Spinal cord (tissue), 9 donors: ENCODE measurements at regions not wholly inside any gene's neighbourhood (a gene's known extent, or its start where the extent isn't known, plus 50 kb on each side); places are given as distances from the start of the nearest gene placed in this dataset.
"Not testable (repeated sequence)": the region's sequence is repeated elsewhere in the genome, so short reads cannot be mapped to it uniquely, and the experiment has no call there.

Source experiments
- DNase-seq, 6 donors: peaks; one replicate each; pipeline versions ENCODE4 v3.0.0 to v3.0.0-alpha.2; 2013 to 2015; ENCODE audit warnings: low spot score in 6 of 6, low read depth in 4 of 6
- H3K27ac ChIP-seq: one replicate; pipeline ENCODE4 v1.5.1; 2013; ENCODE audit warnings: low read depth, low read length, control low read depth
- H3K27me3 ChIP-seq: one replicate; pipeline ENCODE4 v1.6.1; 2013; ENCODE audit warnings: low read length; ENCODE audit not compliant: control insufficient read depth, insufficient read depth
- H3K36me3 ChIP-seq: one replicate; pipeline ENCODE4 v1.6.1; 2013; ENCODE audit warnings: low read length; ENCODE audit not compliant: control insufficient read depth, insufficient read depth
- H3K4me1 ChIP-seq: one replicate; pipeline ENCODE4 v1.6.1; 2013; ENCODE audit warnings: low read length; ENCODE audit not compliant: control insufficient read depth, insufficient read depth
- H3K4me3 ChIP-seq: one replicate; pipeline ENCODE4 v1.5.1; 2013; ENCODE audit warnings: low read depth, low read length, control low read depth
- H3K9me3 ChIP-seq: one replicate; pipeline ENCODE4 v1.6.1; 2013; ENCODE audit warnings: low read length; ENCODE audit not compliant: control insufficient read depth, insufficient read depth
- WGBS: methylation state at CpG from one replicate; pipeline ENCODE4 v1.1.5; 2013; ENCODE audit warnings: missing lambda C conversion rate; ENCODE audit not compliant: insufficient coverage; 5-methylcytosine and 5-hydroxymethylcytosine counted together
- donor health status: healthy.

- no CpG with 5 or more reads among the region's 2 CpGs for WGBS
- no peaks in the 10 kb centered on the region for H3K27me3 ChIP-seq
- H3K4me3 ChIP-seq = no peak overlapping the region
- no peaks in the 10 kb centered on the region for H3K36me3 ChIP-seq
- H3K9me3 ChIP-seq = no peaks in the 10 kb centered on the region
- DNase-seq = no peak
- H3K27ac ChIP-seq = no peak overlapping the region
- H3K4me1 ChIP-seq = no peaks in the 10 kb centered on the region
These were observed 100.2 kb upstream of the BTG3 start for GRCh38 chr21:17712887-17713286.

GRCh38 chr21:17711896-17712295, 99.2 kb upstream of the BTG3 start:
- Histone ChIP-seq H3K9me3 (no peaks in the 10 kb centered on the region), H3K4me1 (no peaks in the 10 kb centered on the region), H3K27me3 (no peaks in the 10 kb centered on the region), H3K36me3 (no peaks in the 10 kb centered on the region), H3K4me3 (no peak overlapping the region), H3K27ac (no peak overlapping the region)
- no peak for DNase-seq

GRCh38 chr21:17709266-17709611, 96.5 kb upstream of the BTG3 start:
- no peaks in the 10 kb centered on the region for H3K4me1 ChIP-seq
- no peaks in the 10 kb centered on the region for H3K9me3 ChIP-seq
- no peak for DNase-seq
- H3K36me3 ChIP-seq = no peaks in the 10 kb centered on the region
- no peak overlapping the region for H3K27ac ChIP-seq
- no peaks in the 10 kb centered on the region for H3K27me3 ChIP-seq
- H3K4me3 ChIP-seq = no peak overlapping the region

GRCh38 chr21:17708522-17709265, 96.0 kb upstream of the BTG3 start:
- Histone ChIP-seq H3K36me3 (no peaks in the 10 kb centered on the region), H3K9me3 (no peaks in the 10 kb centered on the region), H3K27me3 (no peaks in the 10 kb centered on the region), H3K4me3 (no peak overlapping the region), H3K4me1 (no peaks in the 10 kb centered on the region), H3K27ac (no peak overlapping the region)
- no peak for DNase-seq
- WGBS = 66% methylated on average over 2 of the region's 5 CpGs

- 94% methylated on average over 4 of the region's 6 CpGs for WGBS
- no peaks in the 10 kb centered on the region for H3K4me1 ChIP-seq
- no peak overlapping the region for H3K27ac ChIP-seq
- H3K36me3 ChIP-seq = no peaks in the 10 kb centered on the region
- H3K4me3 ChIP-seq = no peak overlapping the region
- H3K27me3 ChIP-seq = no peaks in the 10 kb centered on the region
- no peaks in the 10 kb centered on the region for H3K9me3 ChIP-seq
- no peak for DNase-seq
These were observed 87.0 kb upstream of the BTG3 start for GRCh38 chr21:17699524-17700189.

GRCh38 chr21:17697473-17697872, 84.8 kb upstream of the BTG3 start:
- no peak overlapping the region for H3K4me3 ChIP-seq
- H3K27me3 ChIP-seq = no peaks in the 10 kb centered on the region
- no peaks in the 10 kb centered on the region for H3K9me3 ChIP-seq
- H3K4me1 ChIP-seq = no peaks in the 10 kb centered on the region
- no peaks in the 10 kb centered on the region for H3K36me3 ChIP-seq
- no peak for DNase-seq
- H3K27ac ChIP-seq = no peak overlapping the region

- not testable (repeated sequence) for H3K27me3 ChIP-seq, DNase-seq, H3K4me3 ChIP-seq, H3K4me1 ChIP-seq, H3K36me3 ChIP-seq, H3K9me3 ChIP-seq, H3K27ac ChIP-seq
- WGBS = 60% methylated on average over 1 of the region's 9 CpGs
These were observed 81.7 kb upstream of the BTG3 start for GRCh38 chr21:17694416-17694815.

GRCh38 chr21:17693801-17694200, 81.1 kb upstream of the BTG3 start:
- no peaks in the 10 kb centered on the region for H3K27me3 ChIP-seq
- 95% methylated on average over 6 of the region's 8 CpGs for WGBS
- H3K4me3 ChIP-seq = no peak overlapping the region
- DNase-seq = no peak
- H3K36me3 ChIP-seq = no peaks in the 10 kb centered on the region
- peaks cover 9% of the 10 kb centered on the region for H3K4me1 ChIP-seq
- no peak overlapping the region for H3K27ac ChIP-seq
- no peaks in the 10 kb centered on the region for H3K9me3 ChIP-seq

GRCh38 chr21:17690078-17690494, 77.4 kb upstream of the BTG3 start:
- Histone ChIP-seq H3K4me3 (no peak overlapping the region), H3K9me3 (no peaks in the 10 kb centered on the region), H3K27me3 (no peaks in the 10 kb centered on the region), H3K36me3 (no peaks in the 10 kb centered on the region), H3K4me1 (peaks cover 11% of the 10 kb centered on the region), H3K27ac (no peak overlapping the region)
- WGBS = 60% methylated on average over 1 of the region's 1 CpG
- DNase-seq = no peak
